Nephron (organoid): ENCODE measurements at regions not wholly inside any gene's neighbourhood (a gene's known extent, or its start where the extent isn't known, plus 50 kb on each side); places are given as distances from the start of the nearest gene placed in this dataset.

ENCODE experiments used
- H3K27ac Mint-ChIP-seq, 3 experiments: 2 replicates each; pipeline ENCODE4 v1.8.0; 2020; ENCODE audit warnings: mixed read lengths in 3 of 3, mild to moderate bottlenecking in 2 of 3, moderate library complexity in 1 of 3
- H3K27me3 Mint-ChIP-seq: 2 replicates; pipeline ENCODE4 v1.8.0; 2021; ENCODE audit warnings: low read depth, mild to moderate bottlenecking, moderate library complexity, mixed read lengths
- H3K36me3 Mint-ChIP-seq: 2 replicates; pipeline ENCODE4 v1.8.0; 2020; ENCODE audit warnings: low read depth, mixed read lengths
- H3K4me1 Mint-ChIP-seq: 2 replicates; pipeline ENCODE4 v1.8.0; 2020; ENCODE audit warnings: mixed read lengths
- H3K4me3 Mint-ChIP-seq, 3 experiments: 2 replicates each; pipeline ENCODE4 v1.8.0; 2020; ENCODE audit warnings: mild to moderate bottlenecking in 3 of 3, mixed read lengths in 3 of 3, moderate library complexity in 2 of 3
- H3K9me3 Mint-ChIP-seq: 2 replicates; pipeline ENCODE4 v1.8.0; 2020; ENCODE audit warnings: mixed read lengths
- TF ChIP-seq, protein P1 (sequence below), 3 experiments: fragments of 200-600 bp; sonication (generic); IDR thresholded peaks; one replicate each; pipeline ENCODE4 v1.5.0; 2021; ENCODE audit warnings: antibody characterized with exemption in 3 of 3; ENCODE audit not compliant: unreplicated experiment in 3 of 3

- TF ChIP-seq, protein P1, sequence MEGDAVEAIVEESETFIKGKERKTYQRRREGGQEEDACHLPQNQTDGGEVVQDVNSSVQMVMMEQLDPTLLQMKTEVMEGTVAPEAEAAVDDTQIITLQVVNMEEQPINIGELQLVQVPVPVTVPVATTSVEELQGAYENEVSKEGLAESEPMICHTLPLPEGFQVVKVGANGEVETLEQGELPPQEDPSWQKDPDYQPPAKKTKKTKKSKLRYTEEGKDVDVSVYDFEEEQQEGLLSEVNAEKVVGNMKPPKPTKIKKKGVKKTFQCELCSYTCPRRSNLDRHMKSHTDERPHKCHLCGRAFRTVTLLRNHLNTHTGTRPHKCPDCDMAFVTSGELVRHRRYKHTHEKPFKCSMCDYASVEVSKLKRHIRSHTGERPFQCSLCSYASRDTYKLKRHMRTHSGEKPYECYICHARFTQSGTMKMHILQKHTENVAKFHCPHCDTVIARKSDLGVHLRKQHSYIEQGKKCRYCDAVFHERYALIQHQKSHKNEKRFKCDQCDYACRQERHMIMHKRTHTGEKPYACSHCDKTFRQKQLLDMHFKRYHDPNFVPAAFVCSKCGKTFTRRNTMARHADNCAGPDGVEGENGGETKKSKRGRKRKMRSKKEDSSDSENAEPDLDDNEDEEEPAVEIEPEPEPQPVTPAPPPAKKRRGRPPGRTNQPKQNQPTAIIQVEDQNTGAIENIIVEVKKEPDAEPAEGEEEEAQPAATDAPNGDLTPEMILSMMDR (IDR thresholded peaks at IDR 0.05; ENCODE audit: unreplicated experiment in 3 of 3) = no peak
- Mint-ChIP-seq H3K36me3 (no peaks in the 10 kb centered on the region), H3K4me3 (no peak overlapping the region), H3K9me3 (no peaks in the 10 kb centered on the region), H3K4me1 (no peaks in the 10 kb centered on the region), H3K27ac (no peak overlapping the region), H3K27me3 (peaks cover 12% of the 10 kb centered on the region)
These were observed 156.7 kb downstream of the DMRTA2 start for GRCh38 chr1:50266509-50266908.

GRCh38 chr1:50265790-50266314 is 157.1 kb downstream of the ELAVL4 start:
- H3K27me3 Mint-ChIP-seq = peaks cover 12% of the 10 kb centered on the region
- H3K27ac Mint-ChIP-seq = no peak overlapping the region
- no peak overlapping the region for H3K4me3 Mint-ChIP-seq
- no peaks in the 10 kb centered on the region for H3K4me1 Mint-ChIP-seq
- H3K36me3 Mint-ChIP-seq = no peaks in the 10 kb centered on the region
- H3K9me3 Mint-ChIP-seq = no peaks in the 10 kb centered on the region
- TF ChIP-seq, protein P1 (IDR thresholded peaks at IDR 0.05; ENCODE audit: unreplicated experiment in 3 of 3) = no peak

- Mint-ChIP-seq H3K4me3 (no peak overlapping the region), H3K4me1 (no peaks in the 10 kb centered on the region), H3K27ac (no peak overlapping the region), H3K27me3 (peaks cover 12% of the 10 kb centered on the region), H3K9me3 (no peaks in the 10 kb centered on the region), H3K36me3 (no peaks in the 10 kb centered on the region)
- TF ChIP-seq, protein P1 (IDR thresholded peaks at IDR 0.05; ENCODE audit: unreplicated experiment in 3 of 3) = no peak
These were observed 155.9 kb downstream of the ELAVL4 start for GRCh38 chr1:50264590-50264989.

DNA sequence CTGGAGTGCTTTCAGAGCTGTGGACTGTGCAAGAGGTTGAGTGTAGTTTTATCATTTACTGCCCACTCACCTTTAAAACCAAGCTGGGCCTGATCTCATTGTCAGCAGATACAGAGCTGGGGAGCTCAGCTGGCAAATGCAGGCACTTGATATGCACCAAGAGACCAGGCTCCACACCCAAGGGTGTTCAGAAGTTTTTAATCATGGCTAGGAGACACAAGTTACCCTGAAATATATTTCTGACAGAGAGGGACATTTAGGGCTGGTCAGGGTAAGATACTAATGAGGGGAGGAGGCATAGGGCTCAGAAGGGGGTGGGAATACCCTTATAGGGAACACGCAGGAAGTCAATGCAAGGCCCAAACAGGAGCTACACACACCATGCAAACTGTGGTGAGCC is 153.7 kb downstream of the ELAVL4 start:
- Mint-ChIP-seq H3K27ac (no peak overlapping the region), H3K4me3 (no peak overlapping the region), H3K9me3 (no peaks in the 10 kb centered on the region), H3K36me3 (no peaks in the 10 kb centered on the region), H3K27me3 (peaks cover 12% of the 10 kb centered on the region), H3K4me1 (no peaks in the 10 kb centered on the region)
- TF ChIP-seq, protein P1 (IDR thresholded peaks at IDR 0.05; ENCODE audit: unreplicated experiment in 3 of 3) = no peak

GRCh38 chr1:50261951-50262350 is 153.2 kb downstream of the ELAVL4 start:
- H3K36me3 Mint-ChIP-seq = no peaks in the 10 kb centered on the region
- H3K27me3 Mint-ChIP-seq = peaks cover 12% of the 10 kb centered on the region
- no peak overlapping the region for H3K27ac Mint-ChIP-seq
- no peak overlapping the region for H3K4me3 Mint-ChIP-seq
- TF ChIP-seq, protein P1 (IDR thresholded peaks at IDR 0.05; ENCODE audit: unreplicated experiment in 3 of 3) = no peak
- no peaks in the 10 kb centered on the region for H3K4me1 Mint-ChIP-seq
- no peaks in the 10 kb centered on the region for H3K9me3 Mint-ChIP-seq

GRCh38 chr1:50257940-50258685 is 149.4 kb downstream of the ELAVL4 start:
- H3K27ac Mint-ChIP-seq = no peak overlapping the region
- H3K4me1 Mint-ChIP-seq = no peaks in the 10 kb centered on the region
- no peaks in the 10 kb centered on the region for H3K9me3 Mint-ChIP-seq
- no peak overlapping the region for H3K4me3 Mint-ChIP-seq
- H3K27me3 Mint-ChIP-seq = peaks cover 7% of the 10 kb centered on the region
- TF ChIP-seq, protein P1 (IDR thresholded peaks at IDR 0.05; ENCODE audit: unreplicated experiment in 3 of 3) = no peak
- no peaks in the 10 kb centered on the region for H3K36me3 Mint-ChIP-seq
